HG03045 (cell line): ENCODE measurements at regions not wholly inside any gene's neighbourhood (a gene's known extent, or its start where the extent isn't known, plus 50 kb on each side); places are given as distances from the start of the nearest gene placed in this dataset.

ENCODE experiments used
- ATAC-seq: cut with Tn5 transposase; IDR thresholded peaks from one replicate; pipeline ENCODE4 v1.9.1; 2021; ENCODE audit warnings: mild to moderate bottlenecking, moderate library complexity; ENCODE audit not compliant: unreplicated experiment

DNA sequence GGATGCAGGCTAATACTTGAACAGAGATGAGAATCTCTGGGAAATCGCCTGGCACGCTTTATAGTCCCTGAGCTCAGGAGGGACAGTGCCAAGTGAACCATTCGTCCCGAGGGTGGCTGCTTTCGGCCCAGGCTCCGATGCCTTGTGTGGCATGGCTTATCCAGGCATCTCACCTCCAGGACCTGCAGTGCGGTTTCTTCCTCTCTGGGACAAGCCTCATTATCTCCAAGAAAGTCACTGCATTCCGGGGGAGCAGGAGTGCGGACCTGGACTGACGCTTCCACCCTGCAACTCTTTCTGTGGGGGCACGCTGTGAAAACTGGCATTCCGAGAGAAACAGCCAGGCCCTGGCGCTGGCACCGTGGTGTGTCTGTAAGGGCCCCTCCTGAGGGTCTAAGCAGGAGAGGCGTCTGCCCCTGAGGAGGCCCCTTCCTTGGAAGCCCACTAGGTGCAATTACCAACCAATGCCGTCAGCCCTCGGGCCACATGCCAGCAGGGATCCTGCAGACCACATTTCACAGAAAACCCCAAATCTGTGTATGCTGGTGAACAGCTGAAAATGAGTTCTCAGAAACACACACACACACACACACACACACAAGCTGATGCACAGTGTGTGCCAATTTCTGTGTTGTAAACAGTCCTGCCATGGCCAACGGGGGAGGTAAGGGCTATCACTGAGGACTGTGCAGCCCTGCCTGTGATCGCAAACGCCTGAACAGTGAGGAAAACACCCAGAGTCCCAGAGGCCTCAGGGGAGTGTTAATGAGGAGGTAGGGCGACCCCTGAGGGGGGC is 351.9 kb upstream of the SALL3 start:
- ATAC-seq = no peak

DNA sequence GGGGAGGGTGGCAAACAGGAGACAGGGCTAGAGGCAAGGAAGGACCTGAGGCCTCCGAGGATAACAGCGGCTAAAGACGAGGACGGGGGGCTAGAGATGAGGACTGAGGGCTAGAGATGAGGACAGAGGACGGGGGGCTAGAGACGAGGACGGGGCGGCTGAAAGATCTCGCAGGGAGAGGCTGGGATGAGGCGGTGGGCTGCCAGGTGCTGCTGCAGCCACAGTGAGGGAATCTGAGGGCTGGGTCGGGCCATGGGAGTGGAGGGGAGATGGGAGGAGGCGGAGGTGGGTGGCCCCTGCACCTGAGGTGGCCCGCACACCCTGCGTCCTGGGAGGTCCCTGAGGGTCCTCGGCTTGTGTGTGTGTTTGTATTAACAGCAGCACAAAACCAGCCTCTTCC is 350.2 kb upstream of the SALL3 start:
- ATAC-seq = no peak

DNA sequence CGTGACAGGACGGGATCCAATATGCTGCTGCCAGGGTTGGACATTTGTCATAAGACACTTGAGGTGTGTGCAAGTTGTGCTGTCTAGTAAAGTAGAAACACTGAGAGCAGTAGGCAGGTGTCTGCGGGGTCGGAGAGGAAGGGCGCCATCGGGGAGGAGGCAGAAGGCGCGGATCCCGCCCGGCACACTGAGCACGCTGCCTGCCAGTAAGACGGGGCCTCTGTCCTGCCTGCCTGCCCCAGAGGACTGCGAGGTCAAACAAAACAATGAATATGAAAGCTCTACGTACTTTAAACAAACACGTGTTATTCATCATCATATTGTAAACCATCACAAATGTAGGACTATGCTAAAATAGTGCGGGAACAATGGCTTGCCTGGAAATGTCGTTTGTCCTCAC is 349.3 kb upstream of the SALL3 start:
- ATAC-seq = no peak

DNA sequence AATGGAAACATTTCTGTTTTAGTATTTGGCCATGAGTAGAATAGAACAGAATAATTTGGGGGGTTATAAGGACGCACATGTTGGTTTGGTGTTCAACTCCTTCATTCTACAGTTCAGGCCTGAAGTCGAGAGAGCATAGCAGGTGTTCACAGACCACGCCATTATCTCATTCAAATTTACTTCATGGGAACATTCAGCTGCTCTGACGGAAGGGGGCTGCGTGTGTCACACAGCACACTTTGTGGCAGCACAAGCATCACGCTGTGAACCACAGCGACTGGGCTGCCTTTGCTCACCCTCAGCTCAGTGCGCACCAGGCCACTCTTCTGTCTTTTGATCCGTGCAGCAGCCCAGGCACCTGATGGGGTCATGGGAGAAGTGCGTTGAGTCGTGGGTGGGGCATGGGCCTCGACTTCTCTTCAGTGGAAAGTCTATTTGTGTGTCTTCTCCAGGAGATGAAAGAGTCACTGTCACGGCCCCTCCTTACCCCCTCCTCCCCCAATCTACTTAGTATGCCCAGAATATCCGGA is 348.6 kb upstream of the SALL3 start:
- no peak for ATAC-seq

DNA sequence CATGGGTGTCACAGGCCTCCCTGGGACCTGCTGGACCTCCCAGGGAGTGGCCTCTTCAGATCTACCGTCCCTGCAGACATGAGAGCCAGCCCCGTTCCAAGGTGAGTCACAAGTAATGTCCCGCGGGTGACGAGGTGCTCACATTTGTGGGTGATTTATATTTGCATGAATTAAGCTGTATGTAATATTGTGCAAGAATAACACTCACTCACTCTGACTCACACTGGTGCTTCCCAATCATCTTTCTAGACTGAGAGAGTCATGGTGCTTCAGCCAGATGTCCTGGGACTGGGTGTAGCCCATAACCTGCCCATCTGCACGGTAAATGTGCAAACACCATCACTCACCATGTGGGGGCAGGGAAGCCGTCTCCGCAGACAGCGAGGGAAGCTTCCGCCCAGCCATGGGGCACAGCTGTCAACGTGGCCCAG is 347.5 kb upstream of the SALL3 start:
- ATAC-seq = no peak

DNA sequence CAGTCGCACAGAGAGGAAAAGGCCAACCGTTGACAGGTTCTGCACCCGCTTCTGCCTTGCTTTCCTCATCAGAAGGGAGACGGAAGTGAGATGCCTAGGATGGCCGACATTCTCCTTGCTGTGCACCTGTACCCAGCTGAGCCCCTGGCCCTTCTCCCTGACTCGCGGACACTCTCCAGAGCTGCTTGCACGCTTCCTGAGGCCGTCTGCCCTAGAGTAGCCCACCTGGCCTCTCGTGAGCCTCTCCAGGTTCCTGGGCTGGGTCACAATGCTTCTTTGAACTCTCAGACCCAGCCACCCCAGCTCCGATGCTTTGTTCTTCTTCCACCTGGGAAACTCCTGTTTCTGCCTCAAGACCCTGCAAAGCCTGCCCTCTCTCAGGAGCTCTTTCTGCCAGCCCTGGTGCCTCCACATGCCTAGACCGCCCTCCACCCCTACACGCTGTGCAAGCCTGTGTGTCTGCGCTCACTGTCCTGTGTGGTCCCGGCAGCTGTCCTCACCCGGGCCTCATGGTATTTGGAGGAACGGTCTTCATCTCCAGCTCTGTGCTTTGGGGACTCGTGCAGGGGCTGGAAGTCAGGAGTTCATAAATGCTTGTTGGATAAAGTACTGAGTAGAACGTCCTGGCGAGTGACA is 345.4 kb upstream of the SALL3 start:
- ATAC-seq = no peak

DNA sequence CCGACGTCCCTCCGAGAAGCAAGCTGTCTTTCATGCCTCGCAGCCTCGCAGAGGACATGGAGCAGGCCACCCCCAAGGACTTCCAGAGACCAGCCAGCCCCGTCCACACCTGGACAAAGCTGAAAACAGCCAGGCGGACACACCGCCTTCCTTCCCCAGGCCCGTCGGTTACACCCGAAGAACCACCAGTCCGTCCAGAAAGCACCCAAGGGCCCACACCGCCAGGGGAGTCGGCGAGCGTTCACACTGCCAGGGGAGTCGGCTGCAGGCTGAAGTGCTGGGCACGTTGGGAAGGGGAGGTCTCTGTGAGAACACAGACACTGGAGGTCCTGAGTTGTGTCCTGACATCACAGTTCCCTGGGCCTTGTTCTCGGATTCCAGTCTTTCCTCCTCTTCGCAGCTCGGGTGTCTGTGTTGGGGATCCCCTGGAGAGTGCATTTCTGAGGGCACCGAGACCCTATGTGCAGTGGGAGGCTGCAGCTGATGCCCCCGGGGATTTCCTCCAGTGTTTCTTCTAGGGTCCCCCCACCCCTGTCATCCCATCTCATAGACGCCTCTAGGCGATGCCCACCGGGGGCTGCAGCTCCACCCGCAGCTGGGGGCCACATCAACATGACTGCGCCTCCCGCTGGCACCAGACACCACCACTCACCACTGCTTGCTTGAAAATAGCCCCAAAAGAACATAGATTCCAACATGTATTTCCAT is 344.4 kb upstream of the SALL3 start:
- no peak for ATAC-seq

DNA sequence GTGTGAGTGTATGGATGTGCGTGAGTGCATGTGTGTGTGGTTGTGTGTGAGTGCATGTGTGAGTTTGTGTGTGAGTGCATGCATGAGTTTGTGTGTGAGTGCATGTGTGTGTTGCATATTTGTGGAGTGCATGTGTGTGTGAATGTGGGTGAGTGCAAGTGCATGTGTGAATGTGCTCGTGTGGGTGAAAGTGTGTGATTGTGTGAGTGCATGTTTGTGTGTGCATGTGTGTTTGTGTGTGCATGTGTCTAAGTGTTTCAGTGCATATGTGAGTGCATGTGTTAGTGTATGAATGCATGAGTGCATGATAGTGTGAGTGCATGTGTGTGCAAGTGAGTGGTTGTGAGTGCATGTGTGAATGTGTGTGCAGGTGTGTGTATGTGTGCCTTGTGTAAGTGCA is 343.4 kb upstream of the SALL3 start:
- no peak for ATAC-seq

DNA sequence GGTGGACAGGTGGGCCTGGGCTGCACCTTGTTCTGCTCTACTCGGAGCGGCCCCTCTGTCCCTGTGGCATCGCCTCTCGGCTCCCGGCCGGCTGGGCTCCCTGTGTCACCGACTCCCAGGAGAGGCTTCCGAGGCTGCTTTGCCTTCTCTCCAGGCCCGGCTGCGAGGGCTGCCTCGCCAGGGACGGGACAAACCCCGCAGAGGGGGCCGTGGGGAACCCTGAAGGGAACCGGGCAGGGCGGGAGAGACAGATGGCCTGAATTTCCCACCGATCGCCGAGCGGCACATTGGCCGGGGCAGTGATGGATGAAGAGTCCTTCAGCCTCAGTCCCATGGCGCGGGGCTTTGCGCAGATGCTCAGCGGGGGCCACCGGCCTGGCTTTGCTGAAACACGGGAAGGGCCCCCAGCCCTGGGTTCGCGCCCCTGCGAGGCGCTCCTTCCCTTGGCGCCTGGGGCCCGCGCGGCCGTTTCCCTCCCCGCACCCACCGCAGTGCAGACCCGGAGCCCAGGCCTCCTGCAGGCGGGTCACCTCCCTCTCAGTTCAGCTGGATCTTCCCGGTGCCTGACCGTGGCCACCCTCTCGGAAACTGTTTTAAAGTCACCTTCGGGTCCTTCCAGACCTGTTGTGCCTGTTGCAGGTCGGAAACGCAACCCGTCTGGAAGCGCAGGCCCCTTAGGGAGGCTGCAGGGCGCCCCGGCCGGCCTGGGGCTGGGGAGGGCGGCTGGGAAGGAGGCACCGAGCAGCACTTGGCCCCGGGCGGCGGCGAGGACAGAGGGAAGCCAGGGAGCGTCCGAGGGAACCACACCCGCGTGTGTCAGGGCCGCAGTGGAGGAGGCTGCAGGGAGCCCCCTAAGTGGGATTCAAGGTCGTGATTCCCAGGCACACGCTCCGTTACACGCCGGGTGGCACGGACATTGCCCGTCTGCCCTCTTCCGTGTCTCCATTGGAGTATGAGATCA is 341.9 kb upstream of the SALL3 start:
- no peak for ATAC-seq

DNA sequence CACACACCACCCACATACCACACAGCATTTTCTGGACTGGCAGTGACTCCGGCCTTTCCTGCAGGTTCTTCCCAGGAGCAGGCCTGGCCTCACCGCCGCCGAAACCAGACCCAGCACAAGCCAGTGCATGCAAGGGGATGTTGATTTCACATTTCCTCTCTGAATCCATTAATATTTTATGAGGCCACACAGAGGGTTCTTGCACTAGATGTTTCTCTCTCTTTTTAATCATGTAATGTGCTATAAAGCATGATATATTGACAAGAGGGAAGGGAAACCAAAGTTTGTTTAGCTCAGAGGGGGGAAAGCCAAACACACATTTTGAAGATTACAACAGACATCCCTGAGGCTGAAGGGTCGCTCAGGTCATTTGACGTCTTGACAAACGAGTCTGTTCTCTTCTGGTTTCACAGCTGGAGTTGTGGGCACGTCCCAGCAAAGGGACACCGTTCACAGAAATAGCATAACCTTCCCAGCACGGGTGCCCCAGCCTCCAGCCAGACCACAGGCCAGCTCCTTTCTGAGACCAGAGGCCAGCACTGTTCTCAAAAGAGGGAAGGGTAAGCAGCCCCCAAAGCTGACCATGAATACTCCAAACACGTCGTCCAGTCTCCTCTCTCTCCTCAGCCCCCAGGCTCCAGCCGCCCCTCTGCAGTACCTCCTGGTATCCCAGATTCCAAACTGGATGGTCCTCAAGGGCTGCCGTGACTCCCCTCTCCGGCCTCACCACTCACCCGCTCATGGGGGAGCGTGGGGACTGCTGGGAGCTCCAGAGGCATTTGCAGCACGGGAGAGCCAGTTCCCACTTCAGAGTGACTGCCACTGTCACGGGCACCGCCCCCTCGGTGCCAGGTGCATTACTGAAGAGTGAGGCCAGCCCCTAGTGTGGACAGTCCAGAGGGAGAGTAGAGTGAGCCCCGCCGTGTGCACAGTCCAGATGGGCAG is 340.3 kb upstream of the SALL3 start:
- ATAC-seq = no peak

DNA sequence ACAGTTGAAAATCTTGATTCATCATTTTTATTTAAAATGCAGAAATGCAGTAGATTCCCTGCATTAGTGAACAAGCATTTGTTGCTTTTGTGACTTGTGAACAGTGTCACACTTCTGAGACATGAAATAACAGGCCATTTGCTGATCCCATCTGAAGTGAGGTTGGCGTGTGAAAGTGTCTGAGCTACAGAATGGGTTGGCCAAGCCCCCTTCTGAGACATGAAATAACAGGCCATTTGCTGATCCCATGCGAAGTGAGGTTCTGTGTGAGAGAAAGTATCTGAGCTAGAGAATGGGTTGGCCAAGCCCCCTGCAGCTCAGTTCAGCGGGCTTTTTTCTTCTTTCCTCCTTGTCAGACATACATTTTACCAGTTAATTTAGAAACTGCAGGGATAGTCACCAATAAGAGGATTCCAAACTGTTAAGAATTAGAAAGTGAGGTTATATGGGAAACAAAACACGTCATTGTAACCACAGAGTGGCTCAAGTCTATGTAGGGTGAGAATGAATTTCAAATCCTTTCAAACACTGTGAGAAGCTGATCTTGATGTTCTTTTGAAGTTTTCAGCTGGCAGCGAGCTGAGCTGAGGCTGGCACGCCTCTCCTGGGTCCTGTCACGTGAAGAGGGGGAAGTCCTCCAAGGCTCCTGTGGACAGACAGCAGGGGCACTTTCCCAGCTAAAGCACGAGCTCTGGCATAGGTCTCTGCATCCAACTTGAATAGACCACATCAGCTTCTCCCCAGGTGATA is 339.2 kb upstream of the SALL3 start:
- ATAC-seq = no peak

DNA sequence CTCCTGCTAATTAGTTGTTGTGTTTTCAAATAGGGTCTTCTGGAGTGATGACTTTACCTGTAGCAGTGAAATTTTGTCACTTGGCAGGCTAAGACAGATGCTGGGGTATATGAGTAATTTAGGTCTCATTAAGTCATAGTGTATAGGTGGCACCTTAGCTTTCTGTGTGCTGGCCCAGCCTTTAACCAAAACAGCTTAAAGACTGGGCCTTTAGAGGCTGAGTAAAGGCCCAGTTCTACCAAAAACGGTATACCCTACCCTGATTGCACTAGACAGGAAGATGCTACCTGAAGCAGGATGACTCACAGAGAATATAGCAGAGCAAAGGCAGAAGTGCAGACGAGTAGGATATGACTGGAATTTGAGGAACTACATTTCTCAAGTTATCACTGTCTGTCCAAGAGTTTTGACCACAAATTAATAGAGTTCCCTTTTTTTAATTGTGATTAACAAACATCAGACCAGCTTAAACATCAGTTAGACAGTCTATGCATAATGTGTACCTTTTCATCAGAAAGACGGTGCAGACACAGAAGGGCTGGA is 337.9 kb upstream of the SALL3 start:
- no peak for ATAC-seq

DNA sequence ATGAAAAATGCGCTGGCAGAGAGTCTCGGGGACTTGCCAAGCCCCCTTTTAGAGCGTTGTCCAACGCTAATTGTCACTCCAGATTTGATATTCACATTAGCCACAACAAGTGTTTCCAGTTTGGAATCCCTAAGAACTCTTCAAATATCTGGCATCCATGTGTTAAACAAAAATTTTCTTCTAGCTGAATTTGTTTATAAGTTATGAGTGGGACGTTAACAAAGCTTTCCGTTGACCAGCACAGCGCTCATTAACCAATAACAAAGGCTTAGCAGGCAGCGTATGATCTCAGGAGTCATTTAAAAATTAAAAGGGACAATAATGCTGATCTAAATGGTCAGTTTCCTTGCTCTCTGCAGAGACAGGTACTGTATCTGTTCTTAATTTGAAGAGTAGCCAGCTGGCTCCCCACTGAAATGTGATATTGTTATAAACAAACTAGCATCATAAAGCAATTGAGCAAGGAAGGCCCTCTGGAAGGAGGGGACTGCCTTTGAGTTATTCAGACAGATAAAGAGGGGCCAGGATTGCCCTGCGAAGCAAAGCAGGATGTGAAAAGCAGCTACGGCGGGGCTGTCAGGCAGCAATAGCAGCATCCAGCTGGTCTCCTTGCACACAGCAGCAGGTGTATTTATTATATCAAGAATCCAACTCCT is 337.2 kb upstream of the SALL3 start:
- no peak for ATAC-seq

DNA sequence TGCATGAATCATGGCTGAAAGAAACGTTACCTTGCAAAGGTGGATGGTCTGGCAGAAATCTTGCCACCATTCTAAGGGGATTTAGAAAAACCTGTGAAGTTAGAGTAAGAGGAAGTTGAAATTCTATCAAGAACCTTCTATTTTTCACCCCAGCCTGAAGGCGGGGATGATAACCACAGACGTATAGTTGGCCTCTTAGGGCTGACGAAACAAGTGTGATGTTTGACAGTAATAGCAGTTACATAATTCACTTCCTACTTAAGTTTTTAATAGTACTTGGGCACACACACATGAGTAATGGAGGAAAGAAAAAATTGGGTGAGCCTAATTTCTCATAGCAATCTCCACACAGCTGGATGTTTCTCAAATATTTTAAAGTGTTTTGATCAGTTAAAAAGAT is 336.6 kb upstream of the SALL3 start:
- ATAC-seq = no peak

DNA sequence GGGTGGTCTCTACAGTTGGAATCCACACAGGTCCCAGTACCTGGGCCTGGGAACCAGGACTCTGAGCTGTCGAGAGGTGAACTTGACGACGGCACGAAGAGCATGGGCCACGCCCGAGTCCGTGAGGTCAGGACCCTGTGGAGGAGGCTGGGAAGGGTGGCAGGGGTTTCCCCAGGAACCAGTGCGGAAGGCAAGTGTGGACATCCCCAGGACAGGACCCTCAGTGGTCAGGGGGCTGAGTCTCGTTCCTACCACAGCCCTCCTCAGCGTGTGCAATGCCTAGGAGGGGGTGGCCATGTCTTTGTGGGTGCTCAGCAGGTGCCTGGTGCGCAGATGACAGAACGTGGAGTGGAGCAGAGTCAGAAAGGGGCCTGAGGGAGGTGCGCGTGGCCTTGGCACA is 335.6 kb upstream of the SALL3 start:
- ATAC-seq = no peak

DNA sequence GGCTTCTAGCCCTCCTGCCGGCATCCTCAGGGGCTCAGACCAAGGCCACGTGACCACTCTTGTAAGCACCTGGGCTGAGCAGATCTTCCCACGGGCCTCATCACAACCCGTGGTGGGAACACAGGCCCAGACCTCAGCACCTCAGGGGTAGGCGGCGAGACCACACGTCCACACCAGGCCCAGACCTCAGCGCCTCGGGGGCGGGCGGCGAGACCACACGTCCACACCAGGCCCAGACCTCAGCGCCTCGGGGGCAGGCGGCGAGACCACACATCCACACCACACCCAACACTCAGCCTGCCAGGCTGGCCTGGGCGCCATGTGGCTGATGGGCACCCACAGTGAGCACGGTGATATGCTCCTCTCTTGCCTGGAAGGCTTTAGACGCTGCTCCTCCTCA is 334.4 kb upstream of the SALL3 start:
- no peak for ATAC-seq

DNA sequence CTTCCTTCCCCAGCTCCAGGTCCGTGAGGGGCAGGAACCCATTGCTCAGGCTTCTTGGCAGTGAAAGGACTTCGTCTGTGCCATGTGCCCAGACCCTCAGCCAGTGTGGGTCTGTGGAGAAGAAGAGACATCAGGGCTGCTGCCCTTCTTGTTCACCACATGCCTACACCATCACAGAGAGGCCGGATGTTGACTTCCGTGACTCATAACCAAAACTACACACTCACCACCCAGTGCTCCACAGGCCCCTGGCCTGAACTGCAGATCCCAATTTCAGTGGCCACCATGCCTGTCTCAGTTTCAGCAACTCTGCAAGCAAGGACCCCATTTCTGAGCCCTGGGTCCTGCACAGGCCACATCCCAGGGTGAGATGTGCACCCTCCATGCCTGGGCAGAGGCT is 332.6 kb upstream of the SALL3 start:
- no peak for ATAC-seq

DNA sequence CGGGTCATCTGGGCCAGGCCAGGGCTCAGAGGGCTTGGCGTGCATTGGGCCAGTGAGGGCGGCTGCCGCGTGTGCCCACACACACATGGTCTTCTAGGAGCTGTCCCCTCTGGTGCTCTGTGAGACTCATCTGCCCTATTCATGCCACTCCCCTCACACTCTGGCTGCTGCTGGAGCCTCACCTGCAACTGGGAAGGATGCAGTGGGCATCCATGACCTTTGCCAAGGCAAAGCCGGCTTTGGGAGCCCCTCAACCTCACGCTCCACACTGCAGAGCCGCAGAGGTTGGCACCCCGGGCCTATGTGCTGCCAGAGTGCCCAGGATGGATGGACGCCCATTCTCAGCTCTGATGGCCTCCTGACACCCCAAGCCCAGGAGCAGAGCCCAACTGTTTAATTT is 330.2 kb upstream of the SALL3 start:
- ATAC-seq = no peak
